ENCODE measurements at regions not wholly inside any gene's neighbourhood (a gene's known extent, or its start where the extent isn't known, plus 50 kb on each side); places are given as distances from the start of the nearest gene placed in this dataset.

DNA sequence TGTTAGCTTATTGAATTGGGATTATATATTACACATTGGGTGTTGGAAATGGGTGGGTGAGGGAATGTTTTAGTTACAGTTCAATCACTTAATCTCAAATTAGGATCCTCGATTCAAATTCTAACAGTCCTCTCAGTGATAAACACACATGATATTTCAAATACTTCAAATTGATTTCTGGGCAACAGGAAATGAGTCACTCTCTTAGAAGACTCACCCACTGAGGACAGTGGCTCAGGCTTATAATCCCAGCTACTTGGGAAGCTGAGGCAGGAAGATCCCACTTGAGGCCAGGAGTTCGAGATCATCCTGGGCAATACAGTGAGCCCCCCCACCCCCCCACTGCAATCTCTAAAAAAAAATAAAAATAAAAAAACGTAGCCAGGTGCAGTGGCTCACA is 435.3 kb downstream of the KLF12 start:
- Histone ChIP-seq H3K4me3 (ENCODE audit: low read length) (no peak overlapping the region), H3K27ac (ENCODE audit: low read depth in 1 of 2, low read length in 2 of 2) (no peak overlapping the region), H3K36me3 (ENCODE audit: insufficient read depth, low read length) (peaks cover 30% of the 10 kb centered on the region), H3K9me3 (ENCODE audit: control insufficient read depth in 1 of 2, insufficient read depth in 1 of 2, low read length in 2 of 2) (no peaks in the 10 kb centered on the region), H3K4me1 (ENCODE audit: insufficient read depth, low read length) (peaks cover 17% of the 10 kb centered on the region), H3K27me3 (ENCODE audit: control insufficient read depth in 1 of 2, insufficient read depth in 2 of 2, low read length in 2 of 2) (no peaks in the 10 kb centered on the region)
- H3K4me3 Mint-ChIP-seq = no peak overlapping the region
- H3K27ac Mint-ChIP-seq = peak overlapping the region; percentile 53
- peaks cover 47% of the 10 kb centered on the region for H3K4me1 Mint-ChIP-seq (ENCODE audit: low read depth)
- H3K9me3 Mint-ChIP-seq = no peaks in the 10 kb centered on the region
- ChIA-PET CTCF (no interaction called here), POLR2A (no interaction called here)
- TF ChIP-seq, protein P1, sequence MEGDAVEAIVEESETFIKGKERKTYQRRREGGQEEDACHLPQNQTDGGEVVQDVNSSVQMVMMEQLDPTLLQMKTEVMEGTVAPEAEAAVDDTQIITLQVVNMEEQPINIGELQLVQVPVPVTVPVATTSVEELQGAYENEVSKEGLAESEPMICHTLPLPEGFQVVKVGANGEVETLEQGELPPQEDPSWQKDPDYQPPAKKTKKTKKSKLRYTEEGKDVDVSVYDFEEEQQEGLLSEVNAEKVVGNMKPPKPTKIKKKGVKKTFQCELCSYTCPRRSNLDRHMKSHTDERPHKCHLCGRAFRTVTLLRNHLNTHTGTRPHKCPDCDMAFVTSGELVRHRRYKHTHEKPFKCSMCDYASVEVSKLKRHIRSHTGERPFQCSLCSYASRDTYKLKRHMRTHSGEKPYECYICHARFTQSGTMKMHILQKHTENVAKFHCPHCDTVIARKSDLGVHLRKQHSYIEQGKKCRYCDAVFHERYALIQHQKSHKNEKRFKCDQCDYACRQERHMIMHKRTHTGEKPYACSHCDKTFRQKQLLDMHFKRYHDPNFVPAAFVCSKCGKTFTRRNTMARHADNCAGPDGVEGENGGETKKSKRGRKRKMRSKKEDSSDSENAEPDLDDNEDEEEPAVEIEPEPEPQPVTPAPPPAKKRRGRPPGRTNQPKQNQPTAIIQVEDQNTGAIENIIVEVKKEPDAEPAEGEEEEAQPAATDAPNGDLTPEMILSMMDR (IDR thresholded peaks at IDR 0.05) = no peak
- peaks cover 66% of the 10 kb centered on the region for H3K36me3 Mint-ChIP-seq (ENCODE audit: low read depth)
- ATAC-seq (ENCODE audit: poor library complexity) (no peak), DNase-seq (no peak)
- no peaks in the 10 kb centered on the region for H3K27me3 Mint-ChIP-seq
- intact Hi-C loops (cut with DNase I, micrococcal nuclease) = loop anchor here in 1 of 2 experiments (5.0 kb wide), 1 partner anchor 172 kb away; no protein-coding TSS in a partner anchor

DNA sequence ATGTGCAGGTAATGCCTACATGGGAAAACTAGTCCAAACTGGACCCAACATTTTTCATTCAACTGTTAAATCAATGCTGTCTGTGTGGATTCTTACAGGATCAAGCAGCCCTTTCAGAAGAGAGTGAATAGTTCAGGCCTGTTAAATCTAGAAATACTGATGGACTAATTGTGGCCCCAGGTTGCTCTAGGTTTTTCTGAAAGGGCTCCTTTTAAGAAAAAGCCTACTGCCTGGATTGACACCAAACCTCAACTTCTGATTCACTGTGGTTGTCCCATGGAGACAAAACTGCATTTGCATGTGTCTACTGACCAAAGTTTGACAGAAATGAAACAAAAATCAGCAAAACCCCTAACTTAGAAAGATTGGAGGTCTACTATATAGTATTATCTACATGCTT is 437.0 kb downstream of the KLF12 start:
- Mint-ChIP-seq H3K36me3 (ENCODE audit: low read depth) (peaks cover 68% of the 10 kb centered on the region), H3K27me3 (no peaks in the 10 kb centered on the region), H3K4me3 (no peak overlapping the region), H3K4me1 (ENCODE audit: low read depth) (peaks cover 32% of the 10 kb centered on the region), H3K27ac (peak overlapping the region; percentile 56), H3K9me3 (no peaks in the 10 kb centered on the region)
- H3K4me3 ChIP-seq (ENCODE audit: low read length) = no peak overlapping the region
- DNase-seq (no peak), ATAC-seq (ENCODE audit: poor library complexity) (no peak)
- H3K27me3 ChIP-seq (ENCODE audit: control insufficient read depth in 1 of 2, insufficient read depth in 2 of 2, low read length in 2 of 2) = no peaks in the 10 kb centered on the region
- POLR2A ChIA-PET = no interaction called here
- H3K9me3 ChIP-seq (ENCODE audit: control insufficient read depth in 1 of 2, insufficient read depth in 1 of 2, low read length in 2 of 2) = no peaks in the 10 kb centered on the region
- intact Hi-C loops (cut with DNase I, micrococcal nuclease) = loop anchor here in 1 of 2 experiments (5.0 kb wide), 1 partner anchor 170 kb away; no protein-coding TSS in a partner anchor
- CTCF ChIA-PET = no interaction called here
- H3K36me3 ChIP-seq (ENCODE audit: insufficient read depth, low read length) = peaks cover 46% of the 10 kb centered on the region
- peaks cover 11% of the 10 kb centered on the region for H3K4me1 ChIP-seq (ENCODE audit: insufficient read depth, low read length)
- TF ChIP-seq, protein P1 (IDR thresholded peaks at IDR 0.05) = no peak
- no peak overlapping the region for H3K27ac ChIP-seq (ENCODE audit: low read depth in 1 of 2, low read length in 2 of 2)

DNA sequence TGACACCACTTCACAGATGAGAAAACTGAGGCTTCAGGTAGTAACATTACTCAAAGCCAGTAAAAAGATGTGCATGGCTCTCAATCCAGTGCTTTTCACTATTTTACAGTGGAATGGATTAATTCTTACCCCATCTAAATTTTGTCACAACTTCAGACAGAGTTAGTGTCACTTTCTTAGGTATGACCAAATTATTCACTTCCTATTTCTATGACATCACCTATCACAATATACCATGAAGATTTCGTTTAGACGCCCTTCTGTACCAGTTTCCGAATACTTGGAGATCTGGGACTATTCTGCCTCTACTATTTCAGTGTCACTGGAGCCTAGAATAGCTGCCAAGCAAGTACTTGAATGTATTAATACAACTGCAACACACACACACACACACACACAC is 437.5 kb downstream of the KLF12 start:
- no peaks in the 10 kb centered on the region for H3K9me3 ChIP-seq (ENCODE audit: control insufficient read depth in 1 of 2, insufficient read depth in 1 of 2, low read length in 2 of 2)
- peaks cover 11% of the 10 kb centered on the region for H3K4me1 ChIP-seq (ENCODE audit: insufficient read depth, low read length)
- TF ChIP-seq, protein P1 (IDR thresholded peaks at IDR 0.05) = no peak
- CTCF ChIA-PET = interaction anchor here (0.6 kb wide), 1 partner anchor 585 kb away, joined by 3 read pairs; no protein-coding TSS in a partner anchor
- Mint-ChIP-seq H3K36me3 (ENCODE audit: low read depth) (peaks cover 73% of the 10 kb centered on the region), H3K27ac (no peak overlapping the region), H3K4me1 (ENCODE audit: low read depth) (peaks cover 31% of the 10 kb centered on the region), H3K27me3 (no peaks in the 10 kb centered on the region), H3K9me3 (no peaks in the 10 kb centered on the region), H3K4me3 (no peak overlapping the region)
- peaks cover 50% of the 10 kb centered on the region for H3K36me3 ChIP-seq (ENCODE audit: insufficient read depth, low read length)
- H3K4me3 ChIP-seq (ENCODE audit: low read length) = no peak overlapping the region
- no peak for ATAC-seq (ENCODE audit: poor library complexity)
- H3K27ac ChIP-seq (ENCODE audit: low read depth in 1 of 2, low read length in 2 of 2) = no peak overlapping the region
- POLR2A ChIA-PET = interaction anchor here (0.7 kb wide), 1 partner anchor 13 kb away, joined by 3 read pairs; no protein-coding TSS in a partner anchor
- no peaks in the 10 kb centered on the region for H3K27me3 ChIP-seq (ENCODE audit: control insufficient read depth in 1 of 2, insufficient read depth in 2 of 2, low read length in 2 of 2)
- intact Hi-C loops (cut with DNase I, micrococcal nuclease) = loop anchor here in 1 of 2 experiments (5.0 kb wide), 1 partner anchor 169 kb away; no protein-coding TSS in a partner anchor
- DNase-seq = no peak
